GM21619 (cell line): ENCODE measurements at regions not wholly inside any gene's neighbourhood (a gene's known extent, or its start where the extent isn't known, plus 50 kb on each side); places are given as distances from the start of the nearest gene placed in this dataset.
"Not testable (repeated sequence)": the region's sequence is repeated elsewhere in the genome, so short reads cannot be mapped to it uniquely, and the experiment has no call there.

Experiments
- ATAC-seq: cut with Tn5 transposase; IDR thresholded peaks from one replicate; pipeline ENCODE4 v1.9.1; 2021; ENCODE audit not compliant: unreplicated experiment

DNA sequence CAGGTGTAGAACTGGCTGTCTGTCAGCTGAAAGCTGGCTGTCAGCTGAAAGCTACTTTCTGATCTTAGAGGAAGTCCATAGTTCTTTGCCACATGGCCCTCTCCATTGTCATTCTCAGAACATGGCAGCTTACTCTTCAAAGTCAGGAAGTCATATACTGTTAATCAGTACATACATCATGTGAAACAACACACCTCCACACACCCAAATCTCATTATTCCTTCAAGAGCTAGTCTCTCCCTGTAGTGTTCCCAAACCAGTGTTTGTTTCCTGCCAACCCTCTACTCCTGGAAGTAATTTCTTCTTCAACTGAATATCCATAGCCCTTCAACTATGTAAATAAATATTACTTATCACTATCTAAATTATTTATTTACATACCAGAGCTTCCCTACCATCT is 58.9 kb downstream of the OR5AK2 start:
- ATAC-seq: no peak

DNA sequence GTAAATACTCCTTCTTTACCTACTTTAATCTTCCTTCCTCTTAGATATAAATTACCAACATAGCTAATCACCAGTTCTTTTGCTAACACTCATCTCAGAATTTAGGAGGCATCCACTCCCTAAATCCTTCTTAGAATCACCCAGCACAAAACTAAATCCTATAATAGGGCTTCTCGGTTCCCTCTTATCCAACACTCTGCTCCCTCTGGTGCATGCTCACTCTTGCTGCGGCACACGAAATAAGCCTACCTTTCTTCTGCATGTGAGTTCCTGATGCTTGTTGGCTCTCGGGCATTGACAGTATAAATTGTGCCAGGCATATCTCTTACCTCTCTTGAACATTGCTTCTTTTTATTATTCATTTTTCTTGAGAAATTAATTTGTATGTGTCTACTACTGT is 61.0 kb downstream of the OR5AK2 start:
- ATAC-seq: no peak

DNA sequence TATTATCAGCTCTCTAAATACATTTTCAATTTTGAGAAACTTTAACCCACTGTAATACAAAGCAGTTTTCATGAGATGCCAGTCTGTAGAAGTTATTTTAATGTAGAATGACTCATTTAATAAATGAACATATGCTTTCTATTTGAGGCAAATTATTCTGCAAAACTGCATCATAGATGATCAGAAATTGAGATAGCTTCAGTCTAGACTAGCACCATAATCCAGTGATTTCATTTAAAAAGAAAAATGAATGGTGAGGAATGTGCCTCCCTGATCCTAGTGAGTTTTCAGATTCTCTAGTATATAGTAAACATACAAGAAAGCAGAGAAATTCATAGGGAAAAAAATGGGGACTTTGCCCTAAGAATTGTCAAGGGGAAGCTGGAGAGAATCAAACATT is 66.1 kb downstream of the OR5AK2 start:
- no peak for ATAC-seq

DNA sequence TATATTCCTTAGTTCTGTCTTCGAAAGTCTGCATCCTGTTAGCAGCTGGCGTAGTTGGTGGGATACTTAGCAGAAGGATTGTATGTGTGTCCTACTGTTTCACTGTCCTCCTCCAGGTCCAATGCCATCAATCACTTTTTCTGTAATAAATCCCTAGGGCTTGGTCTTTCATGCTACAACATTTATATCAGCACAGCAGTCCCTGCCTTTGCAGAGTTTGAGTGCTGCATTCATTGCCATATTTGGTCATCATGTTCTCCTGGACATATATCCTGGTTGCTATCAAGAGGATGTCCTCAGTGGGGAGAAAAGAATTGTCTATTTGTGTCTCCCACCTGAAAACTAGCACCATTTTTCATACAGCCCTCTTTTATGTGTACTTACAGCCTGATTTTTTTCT is 67.0 kb downstream of the OR5AK2 start:
- ATAC-seq: no peak

DNA sequence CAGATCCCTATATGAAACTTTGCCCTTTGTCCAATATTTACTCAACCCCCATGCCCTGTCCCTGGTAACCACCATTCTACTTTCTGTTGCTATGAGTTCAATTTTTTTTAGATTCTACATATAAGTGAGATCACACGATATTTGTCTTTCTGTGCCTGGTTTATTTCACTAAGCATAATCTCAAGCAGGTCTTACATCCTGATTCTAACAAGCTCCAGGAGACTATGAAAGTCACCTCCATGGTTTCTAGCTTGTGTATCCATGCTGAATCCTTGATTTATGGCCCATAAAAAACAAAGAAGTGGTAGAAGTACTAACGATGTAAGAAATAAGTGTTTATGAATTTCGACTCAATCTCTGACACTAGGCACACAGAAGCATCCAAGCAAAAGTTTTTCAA is 68.0 kb downstream of the OR5AK2 start:
- no peak for ATAC-seq

DNA sequence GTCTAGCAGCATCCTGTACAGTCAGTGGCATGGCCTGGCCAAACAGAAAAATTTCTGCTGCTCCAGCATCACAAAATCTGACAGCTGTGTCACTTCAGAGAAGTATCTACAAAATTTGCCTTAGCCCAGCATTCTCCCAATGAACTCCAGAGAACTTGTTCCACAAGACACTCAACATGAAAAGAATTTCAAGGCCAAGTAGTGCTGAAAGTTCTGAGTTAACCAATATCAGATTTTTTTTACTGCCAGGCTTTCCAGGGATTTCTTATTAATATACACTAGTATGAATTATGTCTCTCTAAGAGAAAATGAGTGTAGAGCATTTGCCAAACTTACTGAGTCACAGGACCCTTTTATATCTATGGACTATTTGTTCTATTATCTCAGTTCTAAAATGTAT is 68.8 kb downstream of the OR5AK2 start:
- ATAC-seq: no peak

DNA sequence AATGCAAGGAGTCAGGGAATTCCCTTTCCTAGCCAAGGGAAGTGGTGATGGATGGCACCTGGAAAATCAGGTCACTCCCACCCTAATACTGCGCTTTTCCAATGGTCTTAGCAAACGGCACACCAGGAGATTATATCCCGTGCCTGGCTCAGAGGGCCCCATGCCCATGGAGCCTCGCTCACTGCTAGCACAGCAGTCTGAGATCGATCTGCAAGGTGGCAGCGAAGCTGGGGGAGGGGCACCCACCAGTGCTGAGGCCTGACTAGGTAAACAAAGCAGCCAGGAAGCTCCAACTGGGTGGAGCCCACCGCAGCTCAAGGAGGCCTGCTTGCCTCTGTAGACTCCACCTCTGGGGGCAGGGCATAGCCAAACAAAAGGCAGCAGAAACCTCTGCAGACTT is 74.2 kb downstream of the OR5AK2 start:
- not testable (repeated sequence) for ATAC-seq

DNA sequence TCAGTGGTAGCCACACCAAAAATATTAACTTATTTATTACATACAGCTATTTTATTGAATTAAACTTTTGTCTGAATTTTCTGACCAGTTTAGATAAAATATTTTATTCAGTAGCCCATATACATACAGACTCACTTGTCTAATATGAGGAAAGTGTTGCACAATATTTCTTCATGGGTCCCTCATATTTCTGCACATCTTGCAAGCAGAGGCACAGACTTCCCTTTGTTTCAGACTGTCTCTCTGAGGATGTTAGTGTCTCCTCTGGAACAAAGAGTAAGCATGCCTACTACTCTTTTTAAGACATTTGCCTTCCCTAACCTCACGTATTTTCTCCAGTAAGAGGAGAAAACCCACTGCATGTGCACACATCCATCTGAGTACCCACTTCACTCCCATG is 81.2 kb downstream of the OR5AK2 start:
- ATAC-seq: no peak

DNA sequence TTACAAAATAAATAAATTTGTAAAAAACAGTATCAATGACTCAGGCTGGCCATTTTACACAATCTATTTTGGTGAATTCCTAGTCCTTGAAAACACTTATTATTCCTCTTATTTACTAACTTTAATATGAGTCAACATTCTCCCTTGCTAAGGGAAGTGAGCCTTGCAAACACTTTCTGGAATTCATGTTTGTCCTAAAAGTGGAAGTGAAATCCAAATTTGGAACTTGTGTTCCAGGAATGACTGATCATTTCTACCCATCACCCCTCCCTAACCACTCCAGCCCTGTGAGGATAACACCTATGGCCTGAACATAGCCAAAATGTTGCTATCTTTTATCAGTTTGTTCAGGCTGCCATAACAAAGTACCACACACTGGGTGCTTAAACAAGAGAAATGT is 83.1 kb downstream of the OR5AK2 start:
- ATAC-seq: no peak

DNA sequence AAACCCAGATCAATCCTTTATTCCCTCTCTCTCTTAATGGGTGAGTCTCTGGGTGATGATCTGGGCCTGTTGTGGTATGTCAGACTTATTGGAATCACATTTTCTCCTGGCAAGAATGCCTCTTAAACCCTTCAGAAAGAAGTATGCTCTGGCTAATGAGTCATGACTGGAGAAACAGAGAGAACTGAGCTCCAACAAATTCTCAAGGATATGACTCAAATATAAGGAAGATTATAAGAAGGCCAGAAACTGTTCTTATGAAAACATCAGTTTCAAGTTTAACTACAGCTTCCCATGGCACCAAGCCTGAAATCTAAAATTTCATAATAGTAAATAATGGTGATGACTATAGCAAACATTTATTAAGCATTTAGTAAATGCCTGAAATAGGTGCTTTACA is 83.9 kb downstream of the OR5AK2 start:
- ATAC-seq: no peak

DNA sequence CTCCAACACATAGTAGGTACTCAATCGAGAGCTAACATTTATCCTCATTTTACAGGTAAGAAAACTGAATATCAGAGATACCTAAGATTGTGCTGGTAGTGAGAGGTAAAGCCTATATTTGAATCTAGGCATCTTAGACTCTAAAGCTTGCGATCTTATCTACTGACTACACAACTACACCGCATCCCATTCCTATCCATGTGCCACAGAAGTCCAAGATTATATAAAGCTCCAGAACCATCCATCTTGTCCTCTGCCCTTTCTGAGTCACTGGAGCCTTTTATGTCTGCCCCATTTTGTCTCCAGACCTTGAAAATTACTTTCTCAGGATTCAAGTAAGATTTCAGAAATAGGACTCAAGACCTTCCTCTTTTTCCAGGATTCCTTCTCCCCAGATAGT is 84.4 kb downstream of the OR5AK2 start:
- ATAC-seq: no peak

DNA sequence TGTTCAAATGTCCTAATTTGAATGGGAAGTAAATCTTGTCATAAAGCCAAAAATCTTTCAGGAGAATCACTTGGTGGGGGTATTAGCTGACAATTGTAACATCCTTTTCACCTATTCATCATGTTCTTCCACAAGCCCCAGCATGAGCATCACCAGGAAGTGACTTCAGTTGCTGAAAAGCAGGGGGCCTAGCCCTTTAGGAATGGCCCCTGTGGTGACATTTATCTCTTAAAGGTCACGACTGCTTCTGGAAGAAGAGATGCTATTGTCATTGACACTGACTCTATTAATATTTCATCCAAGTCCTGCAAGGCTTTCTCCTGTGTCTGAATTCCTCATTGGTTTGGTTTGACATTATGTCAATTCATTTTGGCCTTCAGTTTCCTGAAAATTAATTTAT is 92.6 kb downstream of the OR5AK2 start:
- ATAC-seq: no peak

DNA sequence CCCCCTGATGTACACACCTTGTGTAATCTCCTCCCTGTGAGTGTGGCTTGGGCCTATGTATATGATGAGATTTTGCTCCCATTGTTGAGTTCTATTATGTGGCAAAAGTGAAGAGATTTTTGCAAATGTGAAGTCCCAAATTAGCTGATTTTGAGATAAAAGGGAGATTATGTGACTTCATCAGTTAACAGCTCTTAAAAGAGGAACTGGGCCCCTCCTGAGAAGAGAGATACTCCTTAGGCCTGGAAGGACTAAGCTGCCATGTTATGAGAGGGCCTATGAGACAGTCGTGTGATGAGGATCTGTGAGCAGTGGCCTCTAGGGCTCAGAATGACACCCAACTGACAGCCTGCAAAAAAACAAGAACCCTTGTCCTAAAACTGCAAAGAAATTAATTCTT is 93.4 kb downstream of the OR5AK2 start:
- ATAC-seq: no peak

DNA sequence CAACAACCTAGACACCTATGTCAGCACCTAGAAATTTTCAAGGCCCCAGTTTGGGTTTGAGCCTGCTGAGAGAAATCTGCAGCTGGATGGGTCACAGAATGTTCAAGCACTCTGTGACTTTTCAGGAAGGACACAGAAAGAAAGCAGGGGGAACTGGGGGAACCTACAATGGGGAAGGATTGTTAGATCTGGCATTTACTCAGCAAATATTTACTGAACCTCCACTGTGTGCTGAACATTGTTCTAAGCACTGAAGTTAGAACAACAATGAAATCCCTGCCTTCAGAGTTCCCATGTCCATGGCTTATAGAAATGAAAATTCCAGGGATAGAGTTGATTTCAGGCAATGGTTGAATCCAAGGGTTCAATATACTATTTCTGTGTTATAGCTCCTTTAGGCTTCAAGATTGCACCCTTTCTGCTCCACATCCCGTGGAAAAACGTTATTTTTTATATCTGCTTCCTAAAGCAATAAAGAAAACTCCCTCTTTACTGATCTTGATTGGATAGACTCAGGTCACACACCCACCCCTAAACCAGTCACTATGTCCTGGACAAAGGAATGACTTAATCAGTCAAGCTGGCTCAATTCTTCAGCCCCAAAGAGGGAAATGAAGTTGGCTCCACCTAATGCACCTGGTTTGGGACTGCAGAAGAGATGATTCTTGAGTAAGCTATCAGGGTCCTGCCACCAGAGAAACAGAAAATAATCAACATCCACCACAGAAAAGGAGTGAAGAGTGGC is 95.1 kb downstream of the OR5AK2 start:
- ATAC-seq: no peak

DNA sequence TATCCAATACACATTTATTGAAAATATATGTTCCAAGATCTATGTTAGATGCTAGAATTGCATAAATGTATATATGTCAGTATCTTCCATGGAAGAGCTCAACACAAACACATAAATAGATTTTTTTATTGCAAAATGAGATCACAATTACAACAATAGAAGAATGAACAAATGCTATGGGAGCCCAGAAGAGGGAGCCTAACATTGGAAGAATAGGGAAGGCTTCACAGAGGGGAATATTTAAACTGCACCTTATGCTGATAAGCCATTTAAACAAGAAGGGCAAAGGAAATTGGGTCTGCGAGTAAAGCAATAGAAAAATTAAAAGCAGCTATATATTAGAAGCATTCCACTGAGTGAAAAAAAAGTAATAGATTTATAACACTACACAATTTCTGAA is 96.1 kb upstream of the LRRC55 start:
- no peak for ATAC-seq

DNA sequence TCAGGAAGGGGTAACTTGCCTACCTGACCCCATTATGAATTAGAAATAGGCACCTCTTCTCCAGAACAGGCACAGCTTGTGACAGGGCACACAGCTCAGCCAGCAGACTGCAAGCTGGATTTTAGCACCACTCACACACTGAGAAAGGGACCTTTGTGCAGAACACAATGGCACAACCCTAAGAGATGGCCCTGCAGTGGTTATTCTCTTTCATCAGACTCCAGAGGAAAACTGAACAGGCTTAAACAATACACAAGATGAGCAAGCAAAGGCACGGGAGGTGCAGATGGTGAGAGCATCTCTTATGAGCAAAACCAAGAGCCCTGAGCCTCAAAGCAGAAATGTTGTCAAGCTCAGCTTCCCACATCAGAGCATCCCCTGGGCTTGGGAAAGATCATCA is 93.8 kb upstream of the LRRC55 start:
- ATAC-seq: no peak

DNA sequence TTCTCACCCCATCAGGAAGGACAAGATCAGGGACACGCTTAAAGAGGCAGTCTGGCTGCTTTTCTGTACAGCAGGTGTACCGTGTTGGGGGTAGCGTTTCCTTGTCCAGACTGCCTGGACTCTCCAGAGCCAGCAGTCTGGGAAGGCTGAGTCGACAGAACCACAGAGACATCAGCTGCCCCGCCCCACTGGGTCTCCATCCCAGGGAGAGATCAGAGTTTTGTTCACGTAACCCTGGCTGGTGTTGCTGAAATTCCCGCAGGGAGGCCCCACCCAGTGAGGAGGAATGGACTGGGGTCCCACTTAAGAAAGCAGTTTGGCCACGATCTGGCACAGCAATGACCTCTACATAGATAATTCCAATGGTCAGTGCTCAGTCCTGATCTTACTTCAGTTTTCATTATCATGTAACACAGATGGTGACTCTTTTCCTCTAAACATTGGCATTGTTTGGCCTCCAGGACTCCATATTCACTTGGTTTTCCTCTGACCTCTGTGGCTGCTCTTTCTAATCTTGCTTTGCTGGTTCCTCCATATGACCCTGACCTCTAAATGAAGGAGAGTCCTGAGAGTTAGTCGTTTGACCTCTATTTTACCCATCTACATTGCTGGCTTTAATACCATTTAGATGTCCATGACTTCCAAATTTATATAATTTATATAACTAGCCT is 89.6 kb upstream of the LRRC55 start:
- ATAC-seq: no peak

DNA sequence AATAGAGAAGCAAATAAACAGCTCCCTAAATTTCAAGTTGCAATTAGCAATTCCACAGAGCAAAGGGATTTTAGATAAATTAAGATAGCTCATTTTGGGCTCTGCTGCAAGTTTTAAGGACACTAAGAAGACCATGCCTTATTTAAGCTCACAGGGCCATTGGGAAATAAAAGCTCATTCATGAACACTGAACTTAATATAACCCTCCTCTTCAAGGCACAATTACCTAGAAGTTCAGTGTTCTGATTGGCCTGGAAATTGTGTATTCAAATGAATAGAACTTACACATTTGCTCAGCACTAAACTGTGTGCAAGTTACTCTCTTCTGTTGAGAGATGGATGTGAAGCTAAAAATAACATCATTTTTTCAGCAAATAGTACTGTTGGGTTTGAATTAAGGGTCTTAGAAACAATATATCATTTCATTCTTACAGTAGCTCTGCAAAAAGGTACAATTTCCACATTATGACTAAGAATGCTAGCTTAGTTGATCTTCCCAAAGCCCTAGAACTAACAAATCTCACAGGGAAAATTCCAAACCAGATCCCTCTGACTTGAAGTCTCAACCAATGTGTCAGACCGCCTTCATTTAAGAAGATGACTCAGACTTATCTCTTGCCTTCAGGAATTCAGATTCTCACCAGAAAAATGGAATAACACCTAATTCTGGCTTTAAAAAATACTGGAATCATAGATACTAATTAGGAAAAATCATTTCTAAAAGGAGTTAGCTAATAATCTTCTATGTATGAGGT is 87.4 kb upstream of the LRRC55 start:
- ATAC-seq: no peak

DNA sequence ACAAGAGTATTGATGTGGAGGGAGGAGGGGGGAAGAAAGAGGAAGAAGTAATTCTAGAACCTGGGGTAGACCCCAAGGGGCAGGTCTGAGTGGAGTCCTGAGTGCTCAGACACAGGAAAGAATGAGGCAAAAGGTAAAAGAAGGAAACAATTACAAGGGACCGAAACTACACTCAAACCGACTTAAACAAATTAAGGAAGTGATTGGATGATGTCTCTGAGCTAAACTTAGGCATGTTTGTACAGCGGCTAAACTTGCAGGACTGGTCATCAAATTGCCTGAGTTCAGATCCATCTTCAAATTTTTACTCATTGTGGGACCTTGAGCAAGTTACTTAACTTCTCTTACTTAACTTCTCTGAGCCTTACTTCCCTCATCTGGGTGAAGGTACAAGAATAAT is 86.3 kb upstream of the LRRC55 start:
- no peak for ATAC-seq

DNA sequence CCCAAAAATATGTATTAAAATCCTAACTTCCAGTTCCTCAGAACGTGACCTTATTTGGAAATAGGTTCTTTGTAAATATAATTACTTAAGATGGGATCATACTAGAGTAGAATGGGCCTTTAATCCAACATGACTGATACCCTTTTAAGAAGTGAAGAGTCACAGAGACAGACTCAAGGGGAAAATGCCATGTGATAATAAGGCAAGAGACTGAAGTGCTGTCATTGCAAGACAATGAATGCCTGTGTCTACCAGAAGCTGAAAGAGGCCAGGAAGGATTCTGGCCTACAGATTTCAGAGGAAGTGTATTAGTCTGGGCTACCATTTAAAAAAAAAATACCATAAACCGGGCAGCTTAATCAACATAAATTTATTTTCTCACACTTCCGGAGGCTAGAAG is 85.9 kb upstream of the LRRC55 start:
- ATAC-seq: no peak

DNA sequence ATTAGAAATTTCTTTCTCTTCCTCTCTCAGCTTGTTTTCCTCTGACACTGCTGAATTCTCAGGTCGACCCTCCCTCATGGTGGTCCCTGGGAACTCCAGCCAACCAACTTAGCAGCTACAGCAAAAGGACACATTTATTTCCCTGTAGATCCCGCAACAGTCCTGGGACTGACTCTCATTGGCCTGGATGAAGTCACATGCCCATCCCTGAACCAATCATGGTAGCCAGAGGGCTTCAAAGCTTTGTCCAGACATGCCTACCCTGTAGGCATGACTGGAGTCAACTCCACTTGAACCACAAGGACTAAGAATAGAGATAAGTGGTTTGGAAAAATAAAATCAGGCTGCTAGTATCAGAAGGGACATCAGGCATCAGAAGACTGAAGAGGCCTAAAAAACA is 84.6 kb upstream of the LRRC55 start:
- ATAC-seq: no peak

DNA sequence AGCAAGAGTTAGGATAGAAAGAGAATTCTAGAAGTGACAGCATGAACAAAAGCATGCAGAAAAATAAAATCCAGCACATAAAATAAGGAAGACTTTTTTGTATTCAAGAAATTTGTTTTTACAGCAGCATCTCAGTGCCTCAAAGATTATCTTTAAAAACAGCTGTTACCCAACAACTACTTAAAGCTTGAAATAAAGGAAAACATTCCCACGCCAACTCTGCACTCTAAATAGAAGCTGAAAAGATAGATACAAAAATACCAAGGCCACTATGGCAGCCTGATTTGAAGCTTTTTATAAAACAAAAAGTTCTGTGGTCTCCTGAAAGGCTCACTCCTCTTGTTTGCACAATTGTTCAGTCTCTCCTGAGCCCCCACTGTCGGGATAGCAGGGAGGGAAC is 83.6 kb upstream of the LRRC55 start:
- no peak for ATAC-seq
